Naive thymus-derived CD4-positive, alpha-beta T cell (primary cell): ENCODE measurements at regions not wholly inside any gene's neighbourhood (a gene's known extent, or its start where the extent isn't known, plus 50 kb on each side); places are given as distances from the start of the nearest gene placed in this dataset.

Source experiments
- ATAC-seq: fragments of 150-1000 bp; cut with Tn5 transposase; 2 replicates; pipeline ENCODE4 v1.10.0; 2021; ENCODE audit warnings: mild to moderate bottlenecking, moderate library complexity
- CTCF ChIA-PET: fragments of 350-600 bp; sonication (Branson Sonifier 250); formaldehyde crosslinking; loops from one replicate; lab custom pipeline; 2021; ENCODE audit warnings: antibody characterized with exemption; lab: Charles Lee
- POLR2A ChIA-PET: fragments of 350-600 bp; sonication (Branson Sonifier 250); formaldehyde crosslinking; loops from one replicate; lab custom pipeline; 2021; ENCODE audit warnings: antibody characterized with exemption, inconsistent platforms; lab: Charles Lee
- DNase-seq, 9 donors: peaks; one replicate each; pipeline versions ENCODE4 v3.0.0 to v3.0.0-alpha.2; 2020 to 2022; ENCODE audit warnings: mixed read lengths in 1 of 9
- H3K27ac ChIP-seq: one replicate; pipeline ENCODE4 v1.7.0; 2013; ENCODE audit warnings: mild to moderate bottlenecking, low read depth, low read length, moderate library complexity
- H3K27me3 ChIP-seq, 2 donors: one replicate each; pipeline ENCODE4 v1.7.0; 2013; ENCODE audit warnings: low read length in 2 of 2, mild to moderate bottlenecking in 2 of 2, moderate library complexity in 2 of 2; ENCODE audit not compliant: control insufficient read depth in 2 of 2, insufficient read depth in 2 of 2
- H3K36me3 ChIP-seq, 3 experiments: 1 replicate in 2 of 3; 2 replicates in 1 of 3; pipeline ENCODE4 v1.7.0; 2013; ENCODE audit warnings: low read length in 3 of 3, mild to moderate bottlenecking in 3 of 3, moderate library complexity in 1 of 3; ENCODE audit not compliant: insufficient read depth in 3 of 3, control insufficient read depth in 2 of 3
- H3K4me1 ChIP-seq, 2 donors: one replicate each; pipeline ENCODE4 v1.7.0; 2013; ENCODE audit warnings: low read length in 2 of 2, mild to moderate bottlenecking in 2 of 2, moderate library complexity in 1 of 2; ENCODE audit not compliant: control insufficient read depth in 2 of 2, insufficient read depth in 2 of 2
- H3K4me3 ChIP-seq: 2 replicates; pipeline ENCODE4 v1.7.0; 2013; ENCODE audit warnings: mild to moderate bottlenecking, low read length
- H3K9me3 ChIP-seq, 3 experiments: 1 replicate in 2 of 3; 2 replicates in 1 of 3; pipeline ENCODE4 v1.7.0; 2013; ENCODE audit warnings: low read length in 3 of 3; ENCODE audit not compliant: control insufficient read depth in 2 of 3
- H3K27ac Mint-ChIP-seq, 9 donors: one replicate each; pipeline ENCODE4 v1.8.0; 2020 to 2022; ENCODE audit warnings: mixed read lengths in 9 of 9, mild to moderate bottlenecking in 8 of 9, moderate library complexity in 5 of 9, inconsistent platforms in 2 of 9
- H3K27me3 Mint-ChIP-seq, 5 donors: one replicate each; pipeline ENCODE4 v1.8.0; 2021 to 2022; ENCODE audit warnings: mixed read lengths in 5 of 5, mild to moderate bottlenecking in 1 of 5
- H3K36me3 Mint-ChIP-seq, 5 donors: one replicate each; pipeline ENCODE4 v1.8.0; 2020 to 2022; ENCODE audit warnings: mixed read lengths in 5 of 5, mild to moderate bottlenecking in 3 of 5, inconsistent platforms in 1 of 5
- H3K4me1 Mint-ChIP-seq, 7 donors: one replicate each; pipeline ENCODE4 v1.8.0; 2020 to 2022; ENCODE audit warnings: mixed read lengths in 7 of 7, mild to moderate bottlenecking in 3 of 7, inconsistent platforms in 1 of 7
- H3K4me3 Mint-ChIP-seq, 10 donors: one replicate each; pipeline ENCODE4 v1.8.0; 2020 to 2022; ENCODE audit warnings: mild to moderate bottlenecking in 10 of 10, mixed read lengths in 10 of 10, moderate library complexity in 6 of 10, inconsistent platforms in 2 of 10
- H3K9me3 Mint-ChIP-seq, 11 donors: one replicate each; pipeline ENCODE4 v1.8.0; 2020 to 2022; ENCODE audit warnings: mixed read lengths in 11 of 11, mild to moderate bottlenecking in 4 of 11, inconsistent platforms in 1 of 11, moderate library complexity in 1 of 11
- intact Hi-C, 2 donors: fragments of 100-400 bp; cut with micrococcal nuclease; formaldehyde crosslinking; loops; one replicate each; pipeline ENCODE4 v1.15.1; 2023

DNA sequence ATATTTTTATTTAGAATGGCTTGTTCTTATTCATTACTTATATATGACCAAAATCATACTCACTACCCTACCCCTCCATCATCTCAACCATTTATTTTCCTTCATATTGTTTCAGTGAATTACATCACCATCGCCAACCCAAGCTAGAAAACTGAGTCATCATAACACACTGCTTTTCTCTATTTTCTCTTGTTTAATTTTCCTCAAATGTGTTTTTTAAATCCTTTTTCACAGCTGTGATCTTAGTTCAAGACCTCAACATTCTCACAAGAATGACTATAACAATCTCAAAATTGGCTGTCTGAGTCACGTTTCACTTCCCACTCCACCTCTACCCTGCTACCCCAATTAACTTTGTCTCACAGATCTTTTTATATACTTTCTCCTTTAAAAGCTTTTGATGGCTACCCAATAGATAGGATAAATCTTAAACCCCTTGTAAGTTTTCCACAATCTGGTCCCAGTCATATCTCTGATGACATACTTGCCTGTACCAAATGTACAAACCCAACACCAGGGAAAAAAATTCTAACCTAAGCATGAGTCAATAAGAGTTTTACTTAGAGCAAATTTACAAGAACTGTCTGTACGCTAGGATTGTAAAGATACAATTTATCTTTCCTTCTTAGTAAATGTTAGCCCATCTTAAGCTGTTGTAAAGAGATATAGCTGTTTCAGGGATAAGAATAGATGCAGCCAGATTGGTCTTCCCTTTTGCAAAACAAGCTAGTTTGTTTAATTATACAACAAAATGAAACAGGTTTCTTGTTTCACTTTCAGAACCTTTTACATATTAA lies 635.1 kb upstream of the SLC39A10 start:
- H3K27ac ChIP-seq, result no peak overlapping the region
- H3K27me3 ChIP-seq, result no peaks in the 10 kb centered on the region
- H3K4me3 ChIP-seq, result no peak overlapping the region
- H3K9me3 ChIP-seq, result no peaks in the 10 kb centered on the region
- ChIA-PET CTCF (no interaction called here), POLR2A (no interaction called here)
- no peak for ATAC-seq
- no peaks in the 10 kb centered on the region for H3K4me1 ChIP-seq
- intact Hi-C loops, result no loop called here
- no peaks in the 10 kb centered on the region for H3K36me3 Mint-ChIP-seq
- no peak overlapping the region for H3K4me3 Mint-ChIP-seq
- no peaks in the 10 kb centered on the region for H3K36me3 ChIP-seq
- peaks cover 0 to 17% (median 0%) of the 10 kb centered on the region in 5 donors for H3K27me3 Mint-ChIP-seq
- DNase-seq, result no peak
- no peaks in the 10 kb centered on the region for H3K9me3 Mint-ChIP-seq
- no peak overlapping the region for H3K27ac Mint-ChIP-seq
- H3K4me1 Mint-ChIP-seq, result peaks cover 0 to 9% (median 0%) of the 10 kb centered on the region in 7 donors

GRCh38 chr2:195018462-195018861 lies 638.6 kb upstream of the SLC39A10 start:
- Histone ChIP-seq H3K36me3 (no peaks in the 10 kb centered on the region), H3K4me3 (no peak overlapping the region), H3K27me3 (no peaks in the 10 kb centered on the region), H3K27ac (no peak overlapping the region), H3K9me3 (no peaks in the 10 kb centered on the region), H3K4me1 (no peaks in the 10 kb centered on the region)
- Mint-ChIP-seq H3K27me3 (peaks cover 0 to 6% (median 0%) of the 10 kb centered on the region in 5 donors), H3K4me3 (no peak overlapping the region), H3K4me1 (peaks cover 0 to 5% (median 0%) of the 10 kb centered on the region in 7 donors), H3K36me3 (no peaks in the 10 kb centered on the region), H3K9me3 (no peaks in the 10 kb centered on the region), H3K27ac (no peak overlapping the region)
- DNase-seq (no peak), ATAC-seq (no peak)
- ChIA-PET CTCF (no interaction called here), POLR2A (no interaction called here)
- intact Hi-C loops, result no loop called here

DNA sequence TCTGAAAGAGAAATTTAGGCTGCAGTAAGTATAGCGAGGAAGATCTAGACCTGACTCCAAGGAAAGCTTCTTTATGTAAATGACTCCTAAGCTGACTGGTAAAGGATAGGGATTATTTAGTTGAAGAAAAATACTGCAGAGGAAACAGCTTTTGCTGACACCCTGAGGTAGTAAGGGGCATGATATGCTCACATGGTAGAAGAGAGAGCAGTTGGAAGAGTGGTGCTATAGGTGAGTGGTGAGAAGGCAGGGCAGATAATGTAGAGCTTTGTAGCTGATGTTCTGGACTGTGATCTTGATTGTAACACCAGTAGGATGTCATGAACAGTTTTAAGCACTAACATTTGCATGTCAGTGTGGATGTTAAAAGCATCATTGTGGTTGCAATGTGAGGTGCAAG lies 639.1 kb upstream of the SLC39A10 start:
- H3K27me3 ChIP-seq, result no peaks in the 10 kb centered on the region
- ATAC-seq (no peak), DNase-seq (no peak)
- ChIA-PET POLR2A (no interaction called here), CTCF (no interaction called here)
- Mint-ChIP-seq H3K4me3 (no peak overlapping the region), H3K9me3 (no peaks in the 10 kb centered on the region), H3K27me3 (peaks cover 0 to 6% (median 0%) of the 10 kb centered on the region in 5 donors), H3K4me1 (peaks cover 0 to 5% (median 0%) of the 10 kb centered on the region in 7 donors), H3K36me3 (no peaks in the 10 kb centered on the region), H3K27ac (no peak overlapping the region)
- intact Hi-C loops, result no loop called here
- H3K4me1 ChIP-seq, result no peaks in the 10 kb centered on the region
- H3K4me3 ChIP-seq, result no peak overlapping the region
- no peaks in the 10 kb centered on the region for H3K36me3 ChIP-seq
- no peaks in the 10 kb centered on the region for H3K9me3 ChIP-seq
- H3K27ac ChIP-seq, result no peak overlapping the region

DNA sequence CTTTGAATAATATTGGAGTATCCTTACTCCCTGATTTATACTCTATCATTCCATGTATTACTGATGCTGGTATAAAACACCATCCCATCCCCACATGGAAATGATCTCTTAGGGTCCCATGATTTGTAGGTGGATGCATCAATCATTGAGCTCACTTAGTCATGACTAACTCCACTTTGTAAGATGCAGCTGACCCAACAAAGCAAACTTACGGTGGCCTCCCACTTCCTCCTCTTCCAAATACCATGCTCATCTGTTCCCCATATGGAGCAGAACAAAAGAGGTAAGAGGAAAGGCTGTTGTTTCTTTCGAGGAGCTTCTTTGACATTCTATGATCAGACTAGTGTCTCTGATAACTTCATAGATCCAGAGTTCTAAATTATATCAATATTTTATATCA lies 640.2 kb upstream of the SLC39A10 start:
- intact Hi-C loops, result no loop called here
- ATAC-seq, result no peak
- H3K4me1 Mint-ChIP-seq, result no peaks in the 10 kb centered on the region
- CTCF ChIA-PET, result no interaction called here
- H3K27ac Mint-ChIP-seq, result no peak overlapping the region
- H3K9me3 Mint-ChIP-seq, result no peaks in the 10 kb centered on the region
- Histone ChIP-seq H3K4me3 (no peak overlapping the region), H3K9me3 (no peaks in the 10 kb centered on the region), H3K4me1 (no peaks in the 10 kb centered on the region), H3K36me3 (no peaks in the 10 kb centered on the region), H3K27me3 (no peaks in the 10 kb centered on the region), H3K27ac (no peak overlapping the region)
- peaks cover 0 to 6% (median 0%) of the 10 kb centered on the region in 5 donors for H3K27me3 Mint-ChIP-seq
- POLR2A ChIA-PET, result no interaction called here
- no peak for DNase-seq
- H3K36me3 Mint-ChIP-seq, result no peaks in the 10 kb centered on the region
- H3K4me3 Mint-ChIP-seq, result no peak overlapping the region

DNA sequence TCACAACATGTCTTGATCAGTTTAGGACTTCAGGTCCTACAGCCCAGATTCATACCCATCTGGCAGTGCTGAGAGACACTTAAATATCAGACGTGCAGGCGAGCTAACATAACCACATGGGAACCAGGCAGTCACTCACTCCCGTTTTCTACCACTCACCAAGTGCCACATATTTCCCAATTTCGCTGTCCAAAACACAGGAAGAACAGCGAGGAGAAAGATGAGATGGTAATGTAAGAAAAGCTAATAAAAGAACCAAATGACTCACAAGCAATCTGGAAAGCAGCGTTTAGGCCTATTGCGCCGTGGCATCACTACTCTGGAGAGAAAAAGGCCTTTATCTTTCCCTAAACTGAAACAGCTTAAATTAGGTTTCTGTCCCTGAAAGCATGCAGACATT lies 647.8 kb upstream of the SLC39A10 start:
- Mint-ChIP-seq H3K4me3 (no peak overlapping the region), H3K4me1 (no peaks in the 10 kb centered on the region), H3K9me3 (no peaks in the 10 kb centered on the region), H3K36me3 (no peaks in the 10 kb centered on the region), H3K27ac (no peak overlapping the region), H3K27me3 (peaks cover 0 to 6% (median 0%) of the 10 kb centered on the region in 5 donors)
- intact Hi-C loops, result no loop called here
- no peaks in the 10 kb centered on the region for H3K36me3 ChIP-seq
- H3K4me3 ChIP-seq, result no peak overlapping the region
- no peak overlapping the region for H3K27ac ChIP-seq
- ChIA-PET CTCF (no interaction called here), POLR2A (no interaction called here)
- H3K4me1 ChIP-seq, result no peaks in the 10 kb centered on the region
- DNase-seq, result no peak
- H3K9me3 ChIP-seq, result no peaks in the 10 kb centered on the region
- H3K27me3 ChIP-seq, result no peaks in the 10 kb centered on the region
- ATAC-seq, result no peak

DNA sequence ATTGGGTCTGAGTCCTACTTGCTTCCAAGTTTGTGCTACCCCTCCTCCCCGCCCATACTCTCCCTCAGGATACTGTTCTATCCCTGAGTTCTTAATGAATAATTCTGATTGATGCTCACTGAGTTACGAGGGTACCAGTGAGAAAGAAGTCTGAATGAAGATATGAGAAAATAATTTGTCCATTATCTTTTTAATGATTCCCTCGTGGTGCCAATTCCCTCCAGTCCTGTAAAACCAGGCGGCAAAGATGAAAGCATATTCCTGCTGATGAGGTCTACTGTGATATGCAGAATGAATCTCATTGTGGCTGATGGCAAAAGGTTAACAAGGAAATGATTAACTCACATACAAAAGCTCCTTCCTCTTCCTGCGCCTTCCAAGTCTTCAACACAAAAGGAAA lies 650.2 kb upstream of the SLC39A10 start:
- no peak overlapping the region for H3K4me3 Mint-ChIP-seq
- no peaks in the 10 kb centered on the region for H3K9me3 Mint-ChIP-seq
- Histone ChIP-seq H3K9me3 (no peaks in the 10 kb centered on the region), H3K27me3 (no peaks in the 10 kb centered on the region), H3K4me3 (no peak overlapping the region), H3K27ac (no peak overlapping the region), H3K4me1 (no peaks in the 10 kb centered on the region), H3K36me3 (no peaks in the 10 kb centered on the region)
- no peaks in the 10 kb centered on the region for H3K36me3 Mint-ChIP-seq
- ChIA-PET CTCF (no interaction called here), POLR2A (no interaction called here)
- no peak overlapping the region for H3K27ac Mint-ChIP-seq
- intact Hi-C loops, result no loop called here
- ATAC-seq, result no peak
- no peak for DNase-seq
- peaks cover 0 to 6% (median 3%) of the 10 kb centered on the region in 5 donors for H3K27me3 Mint-ChIP-seq
- H3K4me1 Mint-ChIP-seq, result no peaks in the 10 kb centered on the region

GRCh38 chr2:195003881-195004471 lies 653.0 kb upstream of the SLC39A10 start:
- H3K4me1 ChIP-seq, result no peaks in the 10 kb centered on the region
- DNase-seq, result no peak
- H3K36me3 ChIP-seq, result no peaks in the 10 kb centered on the region
- Mint-ChIP-seq H3K9me3 (no peaks in the 10 kb centered on the region), H3K4me1 (no peaks in the 10 kb centered on the region), H3K27ac (no peak overlapping the region), H3K4me3 (no peak overlapping the region), H3K36me3 (no peaks in the 10 kb centered on the region), H3K27me3 (peaks cover 0 to 10% (median 7%) of the 10 kb centered on the region in 5 donors)
- intact Hi-C loops, result no loop called here
- H3K27ac ChIP-seq, result no peak overlapping the region
- no peaks in the 10 kb centered on the region for H3K9me3 ChIP-seq
- H3K27me3 ChIP-seq, result no peaks in the 10 kb centered on the region
- no peak for ATAC-seq
- no peak overlapping the region for H3K4me3 ChIP-seq
- ChIA-PET POLR2A (no interaction called here), CTCF (no interaction called here)
